ENCODE measurements at regions not wholly inside any gene's neighbourhood (a gene's known extent, or its start where the extent isn't known, plus 50 kb on each side); places are given as distances from the start of the nearest gene placed in this dataset.

GRCh38 chr7:52026140-52026539 is 709.5 kb upstream of the COBL start:
- TF ChIP-seq POLR2AphosphoS5 (IDR thresholded peaks at IDR 0.05; ENCODE audit: low read depth, low read length) (no peak), POLR2A (IDR thresholded peaks at IDR 0.05; ENCODE audit: low read depth, low read length) (no peak), TAF1 (IDR thresholded peaks at IDR 0.05; ENCODE audit: low read depth, low read length) (no peak), SPI1 (IDR thresholded peaks at IDR 0.05; ENCODE audit: low read depth, low read length) (no peak)
